MM.1S (cell line): ENCODE measurements at regions not wholly inside any gene's neighbourhood (a gene's known extent, or its start where the extent isn't known, plus 50 kb on each side); places are given as distances from the start of the nearest gene placed in this dataset.

ENCODE experiments used
- DNase-seq: peaks from one replicate; pipeline ENCODE4 v3.0.0-alpha.2; 2015
- H2AFZ ChIP-seq: fragments of 300-600 bp; sonication (generic); 2 replicates; pipeline ENCODE4 v1.6.0; 2016; ENCODE audit warnings: antibody characterized with exemption, low read length
- H3F3A ChIP-seq: fragments of 300-600 bp; sonication (generic); 2 replicates; pipeline ENCODE4 v1.6.1; 2016; ENCODE audit warnings: mild to moderate bottlenecking, antibody characterized with exemption, low read length, moderate library complexity, mixed read lengths; ENCODE audit not compliant: insufficient read depth
- H3K27ac ChIP-seq: fragments of 300-600 bp; sonication (generic); 2 replicates; pipeline ENCODE4 v1.5.1; 2016; ENCODE audit warnings: mild to moderate bottlenecking, low read length
- H3K27me3 ChIP-seq: fragments of 300-600 bp; sonication (generic); replicated peaks from 2 replicates; pipeline ENCODE4 v1.6.0; 2016; ENCODE audit warnings: low read length; ENCODE audit not compliant: insufficient read depth
- H3K36me3 ChIP-seq: fragments of 300-600 bp; sonication (generic); replicated peaks from 2 replicates; pipeline ENCODE4 v1.6.1; 2016; ENCODE audit warnings: mild to moderate bottlenecking, low read length, mixed read lengths; ENCODE audit not compliant: insufficient read depth
- H3K4me1 ChIP-seq: fragments of 300-600 bp; sonication (generic); 2 replicates; pipeline ENCODE4 v1.6.1; 2016; ENCODE audit warnings: low read length, mixed read lengths
- H3K4me2 ChIP-seq: fragments of 300-600 bp; sonication (generic); 2 replicates; pipeline ENCODE4 v1.6.0; 2016; ENCODE audit warnings: low read depth, low read length
- H3K4me3 ChIP-seq: fragments of 300-600 bp; sonication (generic); 2 replicates; pipeline ENCODE4 v1.5.1; 2016; ENCODE audit warnings: low read length, mixed read lengths
- H3K79me2 ChIP-seq: fragments of 300-600 bp; sonication (generic); 2 replicates; pipeline ENCODE4 v1.6.1; 2016; ENCODE audit warnings: mixed run types, low read length, mixed read lengths
- H3K9ac ChIP-seq: fragments of 300-600 bp; sonication (generic); 2 replicates; pipeline ENCODE4 v1.6.1; 2016; ENCODE audit warnings: low read length, mixed read lengths
- H3K9me2 ChIP-seq: fragments of 300-600 bp; sonication (generic); replicated peaks from 2 replicates; pipeline ENCODE4 v1.6.1; 2016; ENCODE audit warnings: mild to moderate bottlenecking, low read length, mixed read lengths; ENCODE audit not compliant: insufficient read depth
- H3K9me3 ChIP-seq: fragments of 300-600 bp; sonication (generic); replicated peaks from 2 replicates; pipeline ENCODE4 v1.6.1; 2016; ENCODE audit warnings: mild to moderate bottlenecking, low read length, mixed read lengths; ENCODE audit not compliant: insufficient read depth
- H4K20me1 ChIP-seq: fragments of 300-600 bp; sonication (generic); 2 replicates; pipeline ENCODE4 v1.6.1; 2016; ENCODE audit warnings: mild to moderate bottlenecking, low read length, moderate library complexity, mixed read lengths; ENCODE audit not compliant: insufficient read depth
- EZH2 ChIP-seq: fragments of 300-600 bp; sonication (generic); optimal IDR thresholded peaks from 2 replicates; pipeline ENCODE3; 2017; ENCODE audit warnings: low read depth, mild to moderate bottlenecking, antibody characterized with exemption, low read length, mixed read lengths
- EZH2phosphoT487 ChIP-seq: fragments of 300-600 bp; sonication (generic); IDR thresholded peaks from 2 replicates; pipeline ENCODE4 v1.6.1; 2018; ENCODE audit warnings: antibody characterized with exemption, low read length
- TF ChIP-seq, protein P1 (sequence below): fragments of 300-600 bp; sonication (generic); IDR thresholded peaks from 2 replicates; pipeline ENCODE4 v1.5.1; 2016; ENCODE audit warnings: antibody characterized with exemption, low read length, mixed read lengths

DNA sequence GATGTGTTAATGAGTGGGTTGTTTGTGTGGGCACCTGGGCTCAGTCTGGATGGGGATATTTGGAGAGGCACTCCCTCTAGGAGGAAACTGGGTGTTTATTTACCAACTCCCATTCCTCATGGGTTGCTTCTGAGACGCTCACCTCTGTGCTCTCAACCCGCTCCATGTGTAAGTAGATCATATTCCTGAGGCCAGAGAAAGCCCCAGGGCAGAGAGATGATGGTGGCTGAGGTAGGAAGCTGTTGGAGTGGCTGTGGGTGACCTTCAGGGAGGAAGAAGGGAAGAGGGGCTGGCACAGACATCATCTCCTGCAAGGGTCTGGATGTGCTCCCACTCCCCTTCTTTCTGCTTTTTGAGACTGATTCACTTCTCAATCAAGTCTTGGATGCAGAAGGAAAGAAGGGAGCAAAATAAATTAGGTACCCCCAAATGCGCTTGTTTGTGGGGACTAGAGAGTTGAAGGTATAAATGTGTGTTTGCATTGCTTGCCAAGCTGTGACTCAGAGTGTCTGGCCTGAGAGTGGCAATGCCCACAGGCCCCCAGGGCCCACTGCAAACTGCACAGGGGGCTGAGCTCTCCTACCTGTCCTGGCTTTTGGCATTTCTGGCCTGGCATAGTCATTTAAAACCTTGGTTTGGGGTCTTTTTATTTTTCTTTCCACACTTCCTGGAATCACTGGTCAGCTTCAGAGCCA lies 57.2 kb upstream of the TNP1 start:
- H3K4me2 ChIP-seq = no peak overlapping the region
- H3K9me2 ChIP-seq = no peaks in the 10 kb centered on the region
- TF ChIP-seq EZH2 = no peak
- TF ChIP-seq EZH2phosphoT487 = no peak
- TF ChIP-seq, protein P1, sequence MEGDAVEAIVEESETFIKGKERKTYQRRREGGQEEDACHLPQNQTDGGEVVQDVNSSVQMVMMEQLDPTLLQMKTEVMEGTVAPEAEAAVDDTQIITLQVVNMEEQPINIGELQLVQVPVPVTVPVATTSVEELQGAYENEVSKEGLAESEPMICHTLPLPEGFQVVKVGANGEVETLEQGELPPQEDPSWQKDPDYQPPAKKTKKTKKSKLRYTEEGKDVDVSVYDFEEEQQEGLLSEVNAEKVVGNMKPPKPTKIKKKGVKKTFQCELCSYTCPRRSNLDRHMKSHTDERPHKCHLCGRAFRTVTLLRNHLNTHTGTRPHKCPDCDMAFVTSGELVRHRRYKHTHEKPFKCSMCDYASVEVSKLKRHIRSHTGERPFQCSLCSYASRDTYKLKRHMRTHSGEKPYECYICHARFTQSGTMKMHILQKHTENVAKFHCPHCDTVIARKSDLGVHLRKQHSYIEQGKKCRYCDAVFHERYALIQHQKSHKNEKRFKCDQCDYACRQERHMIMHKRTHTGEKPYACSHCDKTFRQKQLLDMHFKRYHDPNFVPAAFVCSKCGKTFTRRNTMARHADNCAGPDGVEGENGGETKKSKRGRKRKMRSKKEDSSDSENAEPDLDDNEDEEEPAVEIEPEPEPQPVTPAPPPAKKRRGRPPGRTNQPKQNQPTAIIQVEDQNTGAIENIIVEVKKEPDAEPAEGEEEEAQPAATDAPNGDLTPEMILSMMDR = no peak
- no peaks in the 10 kb centered on the region for H3K36me3 ChIP-seq
- H4K20me1 ChIP-seq = no peaks in the 10 kb centered on the region
- no peaks in the 10 kb centered on the region for H3K27me3 ChIP-seq
- H3K4me3 ChIP-seq = no peak overlapping the region
- H2AFZ ChIP-seq = no peak overlapping the region
- no peak overlapping the region for H3K27ac ChIP-seq
- H3K79me2 ChIP-seq = no peaks in the 10 kb centered on the region
- no peak for DNase-seq
- no peaks in the 10 kb centered on the region for H3F3A ChIP-seq
- H3K9ac ChIP-seq = no peak overlapping the region
- H3K9me3 ChIP-seq = no peaks in the 10 kb centered on the region
- no peaks in the 10 kb centered on the region for H3K4me1 ChIP-seq

DNA sequence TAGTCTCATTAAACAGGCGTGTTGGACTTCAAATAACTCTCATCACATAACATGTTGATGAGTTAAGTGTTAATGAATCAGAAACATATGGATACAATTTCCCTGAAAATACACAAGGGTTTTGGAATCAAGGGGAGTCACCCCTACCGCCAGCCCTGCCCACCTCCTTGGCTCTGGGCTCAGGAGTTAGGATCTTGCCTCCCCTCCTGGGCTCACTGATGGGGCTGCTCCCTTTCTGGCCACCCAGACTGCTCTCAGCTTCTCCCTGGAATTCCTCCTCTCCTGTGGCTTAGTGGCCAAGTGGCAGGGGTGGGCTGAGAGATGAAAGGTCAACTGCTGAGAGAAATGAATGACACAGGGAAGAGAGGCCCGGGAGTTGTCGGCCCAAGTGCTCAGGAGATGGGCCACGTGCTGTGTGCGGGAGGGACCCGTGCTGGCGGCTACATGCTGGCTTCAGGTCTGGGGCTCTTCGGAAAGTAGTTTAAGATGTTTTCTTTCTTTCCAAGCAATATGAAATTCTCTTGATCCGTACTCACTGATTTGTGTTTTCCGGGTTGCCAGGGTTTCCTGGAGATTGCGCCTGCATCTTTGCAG lies 55.8 kb upstream of the TNP1 start:
- H3K9me3 ChIP-seq = no peaks in the 10 kb centered on the region
- no peaks in the 10 kb centered on the region for H3K9me2 ChIP-seq
- H3K27ac ChIP-seq = no peak overlapping the region
- no peaks in the 10 kb centered on the region for H3K27me3 ChIP-seq
- H3F3A ChIP-seq = no peaks in the 10 kb centered on the region
- no peak overlapping the region for H2AFZ ChIP-seq
- no peak for DNase-seq
- no peaks in the 10 kb centered on the region for H3K4me1 ChIP-seq
- H3K9ac ChIP-seq = no peak overlapping the region
- no peaks in the 10 kb centered on the region for H3K79me2 ChIP-seq
- no peak overlapping the region for H3K4me2 ChIP-seq
- H3K36me3 ChIP-seq = no peaks in the 10 kb centered on the region
- H4K20me1 ChIP-seq = no peaks in the 10 kb centered on the region
- H3K4me3 ChIP-seq = no peak overlapping the region
- TF ChIP-seq EZH2 (no peak), EZH2phosphoT487 (no peak)
- TF ChIP-seq, protein P1 = no peak

DNA sequence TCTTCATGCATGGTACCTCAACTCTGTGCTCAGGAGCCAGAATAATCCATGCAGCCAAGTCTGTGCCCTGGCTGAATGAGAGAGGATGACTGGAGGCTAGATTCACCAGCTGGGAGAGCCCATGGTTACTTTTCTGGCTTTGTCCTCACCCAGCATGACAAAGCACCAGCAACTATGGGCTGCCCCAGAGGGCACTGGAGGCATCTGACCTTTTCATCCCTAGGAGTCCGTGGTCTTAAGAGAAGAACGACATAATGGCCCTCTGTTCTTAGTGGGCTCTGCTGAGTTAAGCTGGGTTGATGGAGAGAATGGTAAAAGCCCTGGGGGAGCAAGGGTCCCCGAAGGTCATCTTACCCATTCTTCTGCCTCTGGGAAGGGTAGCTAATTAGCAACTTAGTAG lies 54.6 kb upstream of the TNP1 start:
- Histone ChIP-seq H3K9me2 (no peaks in the 10 kb centered on the region), H3K9ac (no peak overlapping the region), H3F3A (no peaks in the 10 kb centered on the region), H4K20me1 (no peaks in the 10 kb centered on the region), H3K4me2 (no peak overlapping the region), H3K36me3 (no peaks in the 10 kb centered on the region), H3K9me3 (no peaks in the 10 kb centered on the region), H3K4me3 (no peak overlapping the region), H3K27me3 (no peaks in the 10 kb centered on the region), H3K79me2 (no peaks in the 10 kb centered on the region), H3K4me1 (no peaks in the 10 kb centered on the region), H2AFZ (no peak overlapping the region), H3K27ac (no peak overlapping the region)
- TF ChIP-seq, protein P1 = no peak
- TF ChIP-seq EZH2phosphoT487 = no peak
- TF ChIP-seq EZH2 = no peak
- no peak for DNase-seq
